NCI-H1105 treated with DMSO at 0.1 percent for 48 hours (cell line): ENCODE measurements at regions not wholly inside any gene's neighbourhood (a gene's known extent, or its start where the extent isn't known, plus 50 kb on each side); places are given as distances from the start of the nearest gene placed in this dataset.
"Not testable (repeated sequence)": the region's sequence is repeated elsewhere in the genome, so short reads cannot be mapped to it uniquely, and the experiment has no call there.

Source experiments
- DNase-seq: peaks from one replicate; lab custom pipeline; 2025; lab: John Stamatoyannopoulos, UW

DNA sequence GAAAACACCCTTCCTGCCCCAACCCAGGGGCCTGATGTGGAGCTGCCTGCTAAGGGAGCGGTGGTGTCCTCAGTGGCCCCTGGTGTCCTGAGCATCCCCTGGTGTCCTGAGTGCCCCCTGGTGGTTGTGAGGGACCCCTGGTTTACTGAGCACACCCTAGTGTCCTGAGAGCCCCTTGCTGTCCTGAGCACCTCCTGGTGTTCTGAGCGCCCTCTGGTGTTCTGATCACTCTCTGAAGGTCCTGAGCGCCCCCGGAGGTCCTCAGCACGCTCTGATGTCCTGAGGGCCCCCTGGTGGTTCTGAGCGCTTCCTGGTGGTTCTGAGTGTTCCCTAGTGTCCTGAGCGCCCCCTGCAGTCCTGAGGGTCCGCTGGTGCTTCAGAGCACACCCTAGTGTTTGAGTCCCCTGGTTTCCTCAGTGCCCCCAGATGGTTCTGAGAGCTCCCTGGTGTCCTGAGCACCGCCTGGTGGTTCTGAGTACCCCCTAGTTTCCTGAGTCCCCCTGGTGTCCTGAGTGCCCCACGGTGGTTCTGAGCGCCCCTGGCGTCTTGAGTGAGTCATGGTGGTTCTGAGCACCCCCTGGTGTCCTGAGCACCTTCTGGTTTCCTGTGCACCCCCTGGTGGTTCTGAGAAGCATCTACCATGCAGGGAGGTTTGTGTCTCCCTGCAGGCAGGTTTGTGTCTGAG, 1004.2 kb downstream of the TMEM121 start:
- no peak for DNase-seq

DNA sequence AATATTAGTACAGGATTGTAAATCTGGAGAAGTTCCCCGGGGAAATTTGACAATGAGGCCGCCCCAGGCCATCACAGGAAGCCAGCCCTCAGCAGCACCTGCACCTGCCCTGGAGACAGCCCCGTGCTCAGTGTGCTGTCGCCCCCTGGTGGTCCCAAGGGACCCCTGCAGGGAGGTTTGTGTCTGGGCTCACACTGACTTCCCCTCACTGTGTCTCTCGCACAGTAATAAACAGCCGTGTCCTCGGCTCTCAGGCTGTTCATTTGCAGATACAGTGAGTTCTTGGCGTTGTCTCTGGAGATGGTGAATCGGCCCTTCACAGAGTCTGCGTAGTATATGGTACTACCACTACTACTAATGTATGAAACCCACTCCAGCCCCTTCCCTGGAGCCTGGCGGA, 1011.2 kb downstream of the TMEM121 start:
- peak; percentile 23 for DNase-seq

DNA sequence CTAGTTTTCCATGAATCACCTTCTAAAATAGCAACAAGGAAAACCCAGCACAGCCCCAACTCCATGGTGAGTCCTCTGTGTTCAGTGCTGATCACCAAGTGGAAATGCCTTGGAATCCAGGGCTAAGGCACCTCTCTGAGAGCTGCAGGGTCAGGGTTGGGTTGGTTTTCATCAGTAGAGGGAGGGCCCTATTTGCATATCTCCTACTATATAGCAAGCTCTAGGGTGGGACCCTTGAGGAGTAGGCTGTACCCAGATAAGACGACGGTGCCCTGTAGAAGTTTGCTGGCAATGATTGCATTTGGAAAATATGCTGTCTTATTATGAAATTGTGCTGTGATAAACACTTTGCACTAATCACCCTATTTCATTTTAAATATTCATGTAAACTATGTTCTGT, 1011.8 kb downstream of the TMEM121 start:
- DNase-seq = no peak

DNA sequence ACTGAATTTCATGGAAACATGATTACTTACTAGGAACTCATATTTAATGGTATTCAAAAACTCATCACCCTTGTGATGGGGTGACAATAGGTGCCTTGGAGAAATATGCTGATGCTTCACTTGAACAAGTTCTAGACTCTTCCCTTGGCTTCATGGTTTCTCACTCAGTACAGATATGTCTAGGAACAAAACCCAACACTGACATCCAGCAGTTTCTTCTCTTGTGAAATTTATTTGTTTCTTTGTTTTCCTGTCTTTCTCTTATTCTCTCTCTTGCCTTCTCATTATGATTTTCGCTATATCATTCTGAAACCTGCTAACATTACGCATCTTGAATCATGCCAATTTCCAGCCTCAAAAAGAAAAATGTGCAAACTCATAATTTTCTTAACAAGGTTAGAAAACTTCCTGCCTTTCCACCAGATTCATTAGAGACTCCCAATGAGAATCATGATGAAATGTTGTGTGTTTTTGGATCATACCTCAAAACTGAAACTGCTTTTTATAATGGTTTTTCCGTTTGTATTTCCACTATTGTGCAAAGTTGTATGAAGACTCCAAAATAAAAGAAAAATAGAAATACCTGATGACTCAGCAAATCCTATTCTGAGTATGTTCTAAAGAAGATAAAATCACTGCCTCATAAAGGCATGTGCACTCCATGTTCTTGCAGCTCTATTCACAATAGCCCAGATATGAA, 1021.5 kb downstream of the TMEM121 start:
- no peak for DNase-seq

DNA sequence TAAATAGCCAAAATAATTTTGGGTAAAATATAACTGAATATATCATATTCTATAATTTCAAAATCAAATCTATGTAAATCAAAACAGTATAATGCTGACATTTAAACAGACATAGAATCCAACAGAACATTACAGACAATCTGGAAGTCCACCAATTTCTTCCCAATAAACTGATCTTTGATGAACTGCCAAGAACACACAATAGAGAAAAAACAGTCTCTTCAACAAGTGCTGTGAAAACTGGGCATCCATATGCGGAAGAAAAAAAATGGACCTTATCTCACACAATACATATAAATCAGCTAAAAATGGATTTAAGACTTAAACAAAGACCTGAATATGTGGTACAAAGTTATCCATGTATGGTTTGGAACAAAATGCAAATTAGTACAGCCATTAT, 1022.7 kb downstream of the TMEM121 start:
- DNase-seq = no peak

DNA sequence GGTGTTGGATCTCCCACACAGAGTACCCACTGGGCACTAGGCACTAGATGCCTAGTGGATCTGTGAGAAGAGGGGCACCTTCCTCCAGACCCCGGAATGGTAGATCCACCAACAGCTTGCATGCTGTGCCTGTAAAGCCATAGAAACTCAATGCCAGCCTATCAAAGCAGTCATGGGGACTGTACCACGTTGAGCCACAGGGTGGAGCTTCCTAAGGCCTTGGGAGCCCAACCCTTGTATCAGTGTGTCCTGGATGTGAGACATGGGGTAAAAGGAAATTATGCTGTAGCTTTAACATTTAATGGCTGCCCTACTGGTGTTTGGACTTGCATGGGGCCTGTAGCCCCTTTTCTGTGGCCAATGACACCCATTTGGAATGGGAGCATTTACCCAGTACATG, 1024.9 kb downstream of the TMEM121 start:
- peak; percentile 6 for DNase-seq

DNA sequence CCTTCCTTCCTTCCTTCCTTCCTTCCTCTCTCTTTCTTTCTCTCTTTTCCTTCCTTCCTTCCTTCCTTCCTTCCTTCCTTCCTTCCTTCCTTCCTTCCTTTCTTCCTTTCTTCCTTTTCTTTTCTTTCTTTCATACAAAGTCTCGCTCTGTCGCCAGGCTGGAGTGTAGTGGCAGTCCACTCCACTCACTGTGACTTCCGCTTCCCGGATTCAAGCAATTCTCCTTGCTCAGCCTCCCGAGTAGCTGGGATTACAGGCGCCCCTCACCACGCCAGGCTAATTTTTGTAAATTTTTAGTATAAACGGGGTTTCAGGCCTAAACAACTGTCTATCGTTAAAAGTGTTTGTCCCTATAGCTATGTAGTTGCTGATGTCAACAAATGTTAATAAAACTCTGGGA, 1029.8 kb downstream of the TMEM121 start:
- DNase-seq = not testable (repeated sequence)

GRCh38 chr14:106556665-106557289, 1030.4 kb downstream of the TMEM121 start:
- DNase-seq = peak; percentile 2

- DNase-seq = no peak
Measured at GRCh38 chr14:106562451-106562850, 1036.1 kb downstream of the TMEM121 start.

DNA sequence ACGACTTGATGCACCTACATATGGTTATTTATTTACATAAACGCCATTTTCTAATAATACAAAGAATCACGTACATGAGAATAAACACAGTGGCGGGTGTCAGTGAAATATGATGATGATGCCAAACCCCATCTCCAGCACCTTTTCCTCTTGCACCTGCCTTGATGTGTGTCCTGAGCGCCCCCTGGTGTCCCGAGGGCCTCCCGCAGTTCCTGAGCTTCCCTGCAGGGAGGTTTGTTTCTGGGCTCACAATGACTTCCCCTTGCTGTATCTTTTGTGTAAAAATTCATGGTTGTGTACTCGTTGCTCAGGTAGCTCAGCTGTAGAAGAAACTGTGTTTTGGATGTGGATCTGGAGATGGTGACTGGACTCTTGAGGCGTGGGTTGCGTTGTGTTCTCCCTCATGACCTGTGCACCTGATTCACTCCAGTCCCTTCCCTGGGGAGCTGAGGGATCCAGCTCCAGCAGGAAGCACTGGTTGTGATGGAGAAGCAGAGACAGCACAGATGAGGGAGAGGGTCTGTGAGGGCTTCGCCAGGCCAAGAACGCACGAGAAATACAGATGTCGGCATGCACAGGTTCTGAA, 1037.8 kb downstream of the TMEM121 start:
- DNase-seq = no peak

GRCh38 chr14:106578481-106578880, 1052.1 kb downstream of the TMEM121 start:
- no peak for DNase-seq

DNA sequence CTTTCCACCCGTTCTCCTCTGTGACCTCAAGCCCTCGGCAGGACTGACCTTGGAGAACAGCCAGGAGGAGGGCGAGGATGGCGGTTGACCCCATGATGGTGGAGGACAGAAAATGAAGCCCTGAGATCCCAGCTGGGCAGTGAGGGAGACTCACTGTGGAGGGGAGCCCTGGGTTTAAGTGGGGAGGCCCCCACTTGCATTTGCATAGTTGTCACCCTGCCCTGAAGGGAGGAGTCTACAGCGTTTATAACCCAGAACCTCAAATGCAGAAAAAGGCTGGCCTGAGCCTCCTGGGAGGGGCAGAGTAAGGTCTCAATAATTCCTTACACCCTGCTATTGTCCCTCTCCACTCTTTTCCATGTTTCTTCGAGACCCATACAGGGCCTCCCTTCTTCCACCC, 1052.7 kb downstream of the TMEM121 start:
- DNase-seq = no peak

DNA sequence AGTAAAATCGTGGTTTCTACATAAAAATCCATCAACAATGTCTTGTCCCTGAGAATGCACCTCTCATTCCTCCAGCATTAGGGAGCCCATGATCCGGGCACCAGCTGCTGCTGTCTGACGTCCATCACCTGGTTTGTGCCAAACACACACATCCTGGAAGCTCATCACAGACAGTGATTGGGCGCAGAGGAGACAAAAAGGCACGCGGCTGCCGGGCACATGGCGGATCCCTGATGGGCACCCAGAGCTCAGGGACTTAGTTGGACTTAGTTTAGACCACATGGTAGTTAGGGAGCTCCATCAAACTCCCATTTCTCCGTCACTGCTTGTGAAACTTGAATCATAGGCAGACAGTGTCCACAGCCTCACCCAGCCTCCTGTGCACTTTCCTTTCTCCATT, 1059.3 kb downstream of the TMEM121 start:
- no peak for DNase-seq

GRCh38 chr14:106586098-106586704, 1059.8 kb downstream of the TMEM121 start:
- peak; percentile 54 for DNase-seq

DNA sequence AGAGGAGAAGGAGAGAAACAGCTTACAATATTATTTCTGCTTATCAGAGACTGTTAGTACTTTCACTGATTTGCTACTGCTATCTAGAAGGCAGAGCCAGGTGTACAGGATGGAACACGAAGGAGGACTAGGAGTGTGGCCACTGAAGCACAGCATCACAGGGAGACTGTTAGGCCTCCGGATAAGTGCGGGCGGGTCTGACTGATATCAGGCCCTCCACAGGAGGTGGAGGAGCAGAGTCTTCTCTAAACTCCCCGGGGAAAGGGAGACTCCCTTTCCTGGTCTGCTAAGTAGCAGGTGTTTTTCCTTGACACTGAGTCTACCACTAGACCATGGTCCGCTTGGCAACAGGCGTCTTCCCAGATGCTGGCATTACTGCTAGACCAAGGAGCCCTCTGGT, 1065.2 kb downstream of the TMEM121 start:
- DNase-seq = not testable (repeated sequence)

- DNase-seq = not testable (repeated sequence)
Measured at GRCh38 chr14:106592115-106592852, 1065.9 kb downstream of the TMEM121 start.

DNA sequence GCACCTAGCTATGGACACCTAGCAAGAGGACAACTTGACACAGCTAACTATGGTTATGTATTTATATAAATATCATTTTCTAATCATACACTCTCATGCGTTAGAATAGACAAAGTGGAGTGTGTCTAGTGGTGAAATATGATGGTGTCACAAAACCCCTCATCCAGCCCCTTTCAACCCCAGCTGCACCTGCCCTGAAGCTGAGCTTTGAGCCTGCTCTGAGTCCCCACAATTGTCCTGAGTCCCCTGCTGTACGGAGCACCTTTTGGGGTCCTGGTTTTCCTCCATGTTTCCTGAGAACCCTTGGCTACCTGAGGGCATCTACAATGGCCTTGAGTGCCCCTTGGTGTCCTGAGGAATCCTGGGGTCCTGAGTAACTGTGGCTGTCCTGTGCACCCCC, 1072.8 kb downstream of the TMEM121 start:
- no peak for DNase-seq

DNA sequence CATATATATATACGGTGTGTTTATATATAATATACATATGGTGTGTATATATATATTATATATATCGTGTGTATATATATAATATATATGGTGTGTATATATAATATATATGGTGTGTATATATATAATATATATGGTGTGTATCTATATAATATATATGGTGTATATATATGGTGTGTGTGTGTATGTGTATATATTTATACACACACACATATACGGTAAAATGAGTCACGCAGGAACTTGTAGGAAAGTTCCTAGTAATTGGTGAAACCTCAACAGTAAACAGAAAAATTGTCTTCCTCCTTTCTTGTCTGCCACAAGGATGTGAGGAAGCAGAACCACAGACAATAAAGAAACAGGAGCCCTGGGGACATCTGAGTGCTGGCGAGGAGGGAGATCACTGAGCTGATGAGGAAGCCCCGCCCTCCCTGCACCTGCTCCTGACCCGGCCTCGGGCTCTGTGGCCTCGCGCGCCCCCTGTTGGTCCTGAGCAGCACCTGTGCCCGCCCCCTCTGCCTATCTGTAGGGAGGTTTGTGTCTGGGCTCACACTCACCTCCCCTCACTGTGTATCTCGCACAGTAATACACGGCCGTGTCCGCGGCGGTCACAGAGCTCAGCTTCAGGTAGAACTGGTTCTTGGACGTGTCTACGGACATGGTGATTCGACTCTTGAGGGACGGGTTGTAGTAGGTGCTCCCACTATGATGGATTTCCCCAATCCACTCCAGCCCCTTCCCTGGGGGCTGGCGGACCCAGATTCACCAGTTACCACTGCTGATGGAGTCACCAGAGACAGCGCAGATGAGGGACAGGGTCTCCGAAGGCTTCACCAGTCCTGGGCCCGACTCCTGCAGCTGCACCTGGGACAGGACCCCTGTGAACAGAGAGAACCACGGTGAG, 1079.4 kb downstream of the TMEM121 start:
- DNase-seq = no peak

- DNase-seq = no peak
Measured at GRCh38 chr14:106606936-106607335, 1080.6 kb downstream of the TMEM121 start.

GRCh38 chr14:106610691-106611090, 1084.3 kb downstream of the TMEM121 start:
- DNase-seq = no peak

DNA sequence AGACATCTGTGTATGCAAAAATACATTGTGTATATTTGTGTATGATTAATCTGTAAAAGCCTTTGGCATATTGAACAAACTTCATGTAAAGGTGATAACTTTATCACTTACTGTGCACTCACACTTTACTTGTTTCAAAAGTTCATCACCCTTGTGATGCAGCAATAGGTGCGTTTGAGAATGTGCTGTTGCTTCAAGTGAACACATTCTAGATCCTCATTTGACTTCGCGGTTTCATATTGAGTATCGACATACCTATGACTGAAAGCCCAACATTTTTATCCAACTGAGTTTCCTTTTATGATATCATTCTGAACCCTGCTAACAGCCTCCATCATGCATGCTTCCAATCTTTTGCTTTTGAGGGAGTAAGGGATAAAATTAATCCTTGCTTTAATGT, 1086.9 kb downstream of the TMEM121 start:
- DNase-seq = no peak
